GM04503 (cell line): ENCODE measurements at regions not wholly inside any gene's neighbourhood (a gene's known extent, or its start where the extent isn't known, plus 50 kb on each side); places are given as distances from the start of the nearest gene placed in this dataset.
A peak's percentile ranks its signal among the peaks of the same experiment; 100 is the strongest.
"Not testable (repeated sequence)": the region's sequence is repeated elsewhere in the genome, so short reads cannot be mapped to it uniquely, and the experiment has no call there.

ENCODE experiments used
- DNase-seq: peaks from one replicate; pipeline ENCODE4 v3.0.0-alpha.2; 2012; ENCODE audit warnings: low read depth

DNA sequence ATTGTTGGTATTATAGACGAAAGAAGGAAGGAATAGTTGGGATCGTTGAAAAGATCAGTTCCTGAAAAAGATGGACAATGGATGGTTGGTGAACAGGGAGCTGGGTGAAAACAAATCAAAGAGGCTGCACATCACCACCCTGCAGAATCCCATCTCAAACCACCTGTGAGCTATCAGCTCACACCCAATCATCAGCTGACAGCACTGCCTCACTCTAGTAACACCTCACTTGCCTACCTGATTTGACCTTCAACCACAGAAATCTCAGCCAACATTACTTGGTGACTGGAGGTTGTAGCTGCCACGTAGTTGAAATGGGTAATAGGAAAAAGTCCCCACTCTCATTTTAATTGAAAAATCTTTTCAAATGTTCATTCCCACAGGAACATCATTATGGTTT, 101.8 kb upstream of the DST start:
- DNase-seq = no peak

DNA sequence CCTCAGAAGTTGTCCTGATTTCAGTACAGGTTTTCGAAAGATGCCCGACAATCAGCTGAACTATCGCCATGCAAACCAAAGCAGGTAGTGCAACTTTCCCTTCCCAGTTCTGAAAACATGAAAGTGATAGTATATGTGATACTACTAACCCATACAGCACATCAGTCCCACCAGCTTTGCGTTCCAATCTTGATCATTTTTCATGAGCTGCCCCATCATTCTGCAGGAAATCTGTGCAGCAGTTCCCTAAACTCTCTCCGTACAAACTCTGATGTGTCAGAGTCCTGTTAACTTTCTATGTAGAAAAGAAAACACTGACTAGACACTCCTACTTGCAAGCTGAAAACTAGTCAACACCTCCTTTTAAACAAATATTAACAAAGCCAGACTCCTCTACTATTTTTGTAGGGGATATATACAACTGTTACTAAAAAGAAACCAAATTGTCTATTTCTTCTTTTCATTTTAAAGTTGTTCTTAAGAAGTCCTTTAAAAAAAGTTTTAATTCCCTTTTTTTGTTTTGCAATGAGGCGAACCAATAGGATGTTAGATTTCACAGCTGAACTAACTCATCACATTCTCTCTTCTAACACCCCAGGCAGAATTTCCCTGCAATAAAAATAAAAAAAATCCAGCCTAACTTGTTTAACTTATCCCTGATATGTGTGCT, 99.6 kb upstream of the DST start:
- DNase-seq = no peak

DNA sequence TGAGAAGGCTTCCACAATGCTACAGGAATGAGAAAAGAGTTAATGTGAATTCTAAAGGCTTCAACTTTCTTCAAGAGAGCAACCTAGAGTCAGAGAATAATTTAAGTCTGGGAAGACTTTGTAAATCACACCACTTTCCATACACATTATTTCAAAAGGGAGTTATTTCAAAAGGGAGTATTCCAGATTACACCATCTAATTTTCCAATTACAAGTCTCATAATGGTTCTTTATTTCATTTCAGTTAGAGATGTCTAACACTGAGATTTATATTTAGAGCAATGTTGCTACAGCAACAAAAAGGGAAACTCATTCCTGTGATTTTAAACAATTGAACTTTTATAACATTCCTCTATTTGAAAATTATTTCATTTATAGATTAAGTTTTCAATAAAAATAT, 98.8 kb upstream of the DST start:
- DNase-seq = no peak

DNA sequence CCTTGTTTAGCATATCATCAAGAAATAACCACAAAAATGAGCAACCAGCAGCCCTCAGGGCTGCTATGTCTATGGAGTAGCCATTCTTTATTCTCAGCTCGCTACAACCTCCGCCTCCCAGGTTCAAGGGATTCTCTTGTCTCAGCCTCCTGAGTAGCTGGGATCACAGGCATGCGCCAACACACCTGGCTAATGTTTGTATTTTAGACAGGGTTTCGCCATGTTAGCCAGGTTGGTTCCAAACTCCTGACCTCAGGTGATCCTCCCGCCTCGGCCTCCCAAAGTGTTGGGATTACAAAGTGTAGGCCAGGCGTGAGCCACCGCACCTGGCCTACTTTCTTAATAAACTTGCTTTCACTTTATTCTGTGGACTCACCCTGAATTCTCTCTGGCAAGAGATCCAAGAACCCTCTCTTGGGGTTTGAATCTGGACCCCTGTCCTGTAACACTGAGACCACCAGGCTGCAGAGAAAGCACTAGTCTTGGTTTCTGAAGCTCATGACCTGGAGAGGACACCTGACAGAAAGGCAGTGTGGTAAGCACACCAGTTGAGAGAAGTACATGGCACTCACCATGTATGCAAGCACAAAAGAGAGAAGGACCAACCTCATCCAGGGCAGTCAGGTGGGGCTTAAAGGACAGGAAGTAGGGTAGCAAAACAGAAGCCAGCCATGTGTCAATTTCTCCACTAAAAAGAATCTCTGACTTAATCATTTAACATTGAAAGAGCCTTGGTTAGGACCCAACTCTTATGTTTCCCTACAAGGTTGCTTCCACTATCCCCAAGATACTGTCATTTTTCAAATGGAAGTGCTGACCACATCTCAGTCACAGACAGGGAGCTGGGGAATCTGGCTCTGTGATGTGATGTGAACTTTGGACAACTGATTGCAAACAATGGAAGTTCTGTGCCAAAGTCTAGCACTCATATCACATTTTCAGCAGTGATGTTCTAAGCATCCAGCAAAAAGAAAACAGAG, 97.4 kb upstream of the DST start:
- DNase-seq = no peak

DNA sequence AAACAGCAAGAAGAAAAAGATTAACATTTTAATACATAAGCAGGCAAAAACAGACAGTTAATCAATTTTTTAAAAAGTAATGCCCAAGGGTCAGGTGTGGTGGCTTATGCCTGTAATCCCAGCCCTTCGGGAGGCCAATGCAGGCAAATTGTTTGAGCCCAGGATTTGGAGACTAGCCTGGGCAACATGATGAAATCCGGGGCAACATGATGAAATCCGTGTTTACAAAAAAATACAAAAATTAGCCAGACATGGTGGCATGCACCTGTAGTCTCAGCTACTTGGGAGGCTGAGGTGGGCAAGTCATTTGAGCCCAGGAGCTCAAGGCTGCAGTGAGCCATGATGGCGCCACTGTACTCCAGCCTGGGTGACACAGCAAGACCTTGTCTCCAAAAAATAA, 94.1 kb upstream of the DST start:
- DNase-seq = no peak

DNA sequence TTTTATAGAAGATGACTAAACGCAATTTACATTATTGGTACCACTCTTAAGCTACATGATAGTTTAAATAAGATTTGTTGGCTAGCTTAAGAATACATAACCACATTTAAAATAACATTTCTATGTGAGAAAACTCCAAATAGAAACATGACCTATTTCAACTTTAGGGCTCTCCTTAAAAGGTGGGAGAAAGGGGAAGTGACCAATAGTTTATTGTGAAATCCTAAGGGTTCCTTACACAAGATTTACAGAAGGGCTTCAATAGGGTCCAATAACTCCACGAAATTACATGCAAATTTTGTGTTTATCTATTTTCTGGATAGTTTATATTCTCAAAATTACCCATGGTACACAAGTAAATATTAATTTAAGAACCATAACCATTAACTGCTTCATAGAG, 91.6 kb upstream of the DST start:
- no peak for DNase-seq

DNA sequence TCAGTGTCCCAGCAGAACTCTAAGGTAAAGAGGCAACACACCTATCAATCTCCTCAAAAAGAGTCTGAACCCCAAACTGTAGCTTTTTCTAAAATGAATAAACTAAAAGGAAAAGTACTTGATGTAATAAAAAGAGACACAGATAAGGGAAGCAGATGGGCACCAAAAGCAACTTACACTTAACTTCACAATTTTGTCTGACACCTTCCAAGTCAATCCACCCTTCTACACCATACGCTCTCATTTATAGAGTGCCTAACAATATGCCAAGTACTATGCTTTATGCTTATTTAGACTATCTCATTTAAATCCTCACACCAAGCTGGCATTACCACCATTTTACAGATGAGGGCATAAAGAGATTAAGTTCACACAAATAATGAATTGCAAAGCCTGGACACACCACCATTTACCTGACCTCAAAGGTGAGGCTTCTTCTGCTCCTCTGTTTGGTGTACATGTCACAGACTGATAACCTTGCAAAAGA, 90.6 kb upstream of the DST start:
- no peak for DNase-seq

DNA sequence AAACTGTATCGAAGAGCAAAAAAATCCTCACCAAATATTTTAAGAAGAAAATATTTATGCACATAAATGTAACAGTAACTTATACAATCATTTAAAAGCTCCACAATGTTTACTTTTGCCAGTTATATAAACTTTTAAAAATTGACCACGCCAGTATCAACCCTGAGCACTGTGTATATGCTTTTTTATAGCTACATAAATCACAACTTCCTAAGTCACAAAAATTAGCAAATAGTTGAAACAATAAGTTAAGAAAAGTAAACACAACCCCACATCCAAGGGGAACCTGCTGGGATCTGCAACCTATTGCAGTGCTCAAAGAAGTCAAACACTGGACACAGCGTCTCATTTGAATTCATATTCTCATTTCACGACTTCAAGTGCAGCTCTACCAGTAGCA, 89.8 kb upstream of the DST start:
- no peak for DNase-seq

DNA sequence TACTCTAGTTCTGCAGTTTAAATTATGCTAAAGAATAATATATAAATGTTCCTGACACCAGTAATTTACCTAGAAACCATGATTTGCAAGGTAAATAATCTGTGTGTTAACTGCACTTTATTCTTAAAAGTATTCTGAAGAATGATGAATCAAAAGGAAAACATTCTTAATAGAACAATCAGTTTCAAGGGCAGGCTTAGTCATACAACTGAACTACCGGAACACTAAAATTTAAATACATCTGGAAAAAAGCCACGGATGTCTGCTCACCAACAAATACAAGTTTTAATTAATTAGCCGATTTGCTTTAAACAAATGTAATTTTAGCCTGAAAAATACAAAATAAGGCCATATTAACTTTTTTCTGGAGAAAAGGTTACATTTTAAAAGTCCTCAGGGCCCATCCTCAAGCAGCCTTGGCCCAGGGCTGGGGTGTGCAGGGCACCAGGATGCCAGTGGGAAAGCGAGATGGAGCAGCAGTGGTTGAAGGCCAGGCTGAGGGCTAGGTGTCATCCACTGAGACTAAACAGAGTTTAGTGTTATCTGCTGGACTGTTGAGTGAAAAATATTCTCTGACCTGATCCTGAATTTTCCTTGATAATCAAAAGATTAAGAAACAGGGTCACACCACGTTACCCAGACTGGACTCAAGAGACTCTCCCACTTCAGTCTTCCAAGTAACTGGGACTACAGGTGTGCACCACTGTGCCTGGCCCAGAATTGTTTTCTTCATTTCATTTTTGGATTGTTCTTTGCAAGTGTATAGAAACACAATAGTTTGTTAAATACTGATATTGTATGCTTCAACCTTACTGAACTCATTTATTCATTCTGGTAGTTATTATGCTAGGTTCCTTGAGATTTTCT, 88.2 kb upstream of the DST start:
- no peak for DNase-seq

DNA sequence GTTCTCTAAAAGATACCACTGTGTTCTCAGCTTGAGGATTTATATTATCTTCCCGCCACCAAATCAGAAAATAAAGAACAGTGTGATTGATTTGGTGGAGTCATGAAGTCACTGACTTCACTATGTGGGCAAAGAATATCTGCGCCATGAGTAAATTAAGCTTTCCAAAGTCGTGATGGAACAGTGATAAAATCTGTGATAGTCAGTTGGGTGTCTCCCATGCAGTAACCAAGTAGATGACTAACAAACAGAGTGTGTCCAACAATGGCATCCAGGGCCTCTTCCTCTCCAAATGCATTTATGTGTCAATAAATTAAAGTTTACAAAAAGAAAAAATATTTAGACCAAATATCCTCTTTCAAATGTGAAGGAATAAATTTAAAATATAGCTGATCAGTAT, 87.0 kb upstream of the DST start:
- peak; percentile 78 for DNase-seq

DNA sequence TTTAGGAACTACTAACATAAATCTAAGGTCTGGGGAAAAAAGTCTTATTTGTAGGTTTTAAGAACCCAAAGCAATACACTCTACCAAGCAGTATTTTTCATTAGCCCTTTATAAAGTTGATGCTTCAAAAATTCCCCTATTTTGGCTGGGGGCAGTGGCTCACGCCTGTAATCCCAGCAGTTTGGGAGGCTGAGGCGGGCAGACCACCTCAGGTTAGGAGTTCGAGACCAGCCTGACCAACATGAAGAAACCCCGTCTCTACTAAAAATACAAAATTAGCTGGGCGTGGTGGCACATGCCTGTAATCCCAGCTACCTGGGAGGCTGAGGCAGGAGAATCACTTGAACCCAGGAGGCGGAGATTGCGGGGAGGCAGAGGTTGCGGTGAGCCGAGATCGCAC, 86.5 kb upstream of the DST start:
- not testable (repeated sequence) for DNase-seq

DNA sequence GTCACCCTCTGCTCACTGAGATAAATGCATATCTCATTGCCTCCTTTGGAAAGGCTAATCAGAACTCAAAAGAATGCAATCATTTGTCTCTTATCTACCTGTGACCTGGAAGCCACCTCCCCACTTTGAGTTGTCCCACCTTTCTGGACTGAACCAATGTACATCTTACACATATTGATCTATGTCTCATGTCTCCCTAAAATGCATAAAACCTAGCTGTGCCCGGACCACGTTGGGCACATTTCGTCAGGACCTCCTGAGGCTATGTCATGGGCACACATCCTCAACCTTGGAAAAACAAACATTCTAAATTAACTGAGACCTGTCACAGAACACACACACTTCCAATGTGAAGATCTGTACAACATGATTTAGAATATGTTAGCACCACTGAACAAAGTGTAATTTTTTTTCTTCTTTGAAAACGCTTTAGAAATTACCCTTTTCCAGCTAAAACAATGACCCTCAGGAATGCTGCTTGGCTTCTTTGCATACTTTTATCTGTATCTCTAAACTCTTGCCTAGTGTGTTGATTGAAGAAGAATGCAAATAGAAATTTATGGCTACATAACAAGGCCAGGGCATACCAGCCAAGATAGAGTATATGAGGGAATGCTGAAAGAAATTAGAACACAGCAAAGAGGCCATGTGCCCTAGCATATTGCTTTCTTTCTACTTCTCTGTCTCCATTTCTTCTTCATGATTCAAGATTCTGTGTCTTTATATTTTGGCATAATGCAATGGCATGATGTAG, 84.6 kb upstream of the DST start:
- DNase-seq = peak; percentile 72

DNA sequence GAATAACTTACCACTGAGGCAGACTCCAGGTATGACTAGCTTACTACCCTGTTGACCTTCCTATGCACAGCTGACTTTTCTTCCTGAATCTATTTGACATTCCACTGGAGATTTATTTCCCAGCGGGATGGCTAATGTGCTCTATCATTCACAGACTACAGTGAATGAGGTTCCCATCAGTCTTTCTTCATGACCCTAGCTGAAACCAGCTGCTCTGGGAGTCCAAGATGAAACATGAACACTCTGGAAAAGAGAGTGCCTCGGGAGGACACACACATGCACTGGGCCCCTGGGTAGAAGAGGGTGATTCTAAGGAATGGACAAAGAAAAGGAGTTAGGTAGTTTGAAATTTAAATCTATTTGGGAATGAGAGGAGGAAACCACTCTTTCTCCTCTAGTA, 82.6 kb upstream of the DST start:
- no peak for DNase-seq

DNA sequence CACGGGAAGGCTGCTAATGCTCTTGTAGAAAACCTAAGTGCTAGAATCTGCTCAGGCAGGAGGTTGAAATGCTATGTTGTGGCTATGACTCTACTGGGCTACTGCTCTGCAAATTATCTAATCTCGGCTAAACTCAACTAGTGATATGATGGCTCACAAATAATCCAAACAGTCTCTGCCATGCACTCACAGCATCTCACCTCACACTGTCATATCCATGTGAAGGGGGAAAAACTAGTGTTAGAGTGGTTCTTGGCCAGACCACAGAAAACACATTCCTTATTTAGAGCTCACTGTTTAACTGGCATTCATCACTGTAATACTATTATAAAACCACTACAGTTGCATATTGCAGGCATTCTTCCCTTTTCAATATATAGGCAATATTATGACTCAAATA, 81.8 kb upstream of the DST start:
- peak; percentile 42 for DNase-seq

DNA sequence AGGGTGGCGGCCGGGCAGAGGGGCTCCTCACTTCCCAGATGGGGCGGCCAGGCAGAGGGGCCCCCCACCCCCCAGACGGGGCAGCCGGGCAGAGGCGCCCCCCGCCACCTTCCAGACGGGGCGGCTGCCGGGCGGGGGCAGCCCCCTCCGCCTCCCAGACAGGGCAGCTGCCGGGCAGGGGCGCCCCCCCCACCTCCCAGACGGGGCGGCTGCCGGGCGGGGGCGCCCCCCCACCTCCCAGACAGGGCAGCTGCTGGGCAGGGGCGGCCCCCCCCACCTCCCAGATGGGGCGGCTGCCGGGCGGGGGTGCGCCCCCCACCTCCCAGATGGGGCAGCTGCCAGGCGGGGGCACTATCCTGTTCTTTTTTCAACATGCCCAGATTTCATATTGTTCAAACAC, 78.2 kb upstream of the DST start:
- no peak for DNase-seq

DNA sequence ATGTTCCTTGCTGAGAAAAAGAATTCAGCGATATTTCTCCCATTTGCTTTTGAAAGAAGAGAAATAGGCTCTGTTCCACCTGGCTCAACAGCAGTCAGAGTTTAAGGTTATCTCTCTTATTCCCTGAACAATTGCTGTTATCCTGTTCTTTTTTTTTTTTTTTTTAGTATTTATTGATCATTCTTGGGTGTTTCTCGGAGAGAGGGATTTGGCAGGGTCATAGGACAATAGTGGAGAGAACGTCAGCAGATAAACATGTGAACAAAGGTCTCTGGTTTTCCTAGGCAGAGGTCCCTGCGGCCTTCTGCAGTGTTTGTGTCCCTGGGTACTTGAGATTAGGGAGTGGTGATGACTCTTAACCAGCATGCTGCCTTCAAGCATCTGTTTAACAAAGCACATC, 77.5 kb upstream of the DST start:
- not testable (repeated sequence) for DNase-seq

DNA sequence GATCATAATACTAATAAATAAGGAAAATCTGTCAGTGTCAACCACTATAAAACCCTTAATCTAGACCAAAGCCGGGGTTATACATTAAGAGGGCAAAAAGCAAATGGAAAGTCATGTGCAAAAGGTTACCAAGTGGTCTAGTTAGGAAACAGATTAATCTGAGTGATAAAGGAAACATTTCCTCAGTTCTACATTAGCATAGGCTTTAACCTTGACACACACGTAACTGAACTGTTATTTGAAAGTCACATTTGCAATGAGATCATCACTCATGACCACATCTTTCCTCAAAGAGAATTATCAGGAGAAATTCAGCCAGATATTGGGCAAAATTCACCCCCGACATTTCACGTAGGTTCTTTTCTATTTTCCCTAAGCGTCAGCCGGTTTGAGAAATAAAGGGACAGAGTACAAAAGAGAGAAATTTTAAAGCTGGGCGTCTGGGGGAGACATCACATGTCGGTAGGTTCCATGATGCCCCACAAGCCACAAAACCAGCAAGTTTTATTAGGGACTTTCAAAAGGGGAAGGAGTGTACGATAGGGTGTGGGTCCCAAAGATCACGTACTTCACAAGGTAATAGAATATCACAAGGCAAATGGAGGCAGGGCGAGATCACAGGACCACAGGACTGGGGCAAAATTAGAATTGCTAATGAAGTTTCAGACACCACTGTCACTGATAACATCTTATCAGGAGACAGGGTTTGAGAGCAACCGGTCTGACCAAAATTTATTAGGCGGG, 76.8 kb upstream of the DST start:
- not testable (repeated sequence) for DNase-seq

DNA sequence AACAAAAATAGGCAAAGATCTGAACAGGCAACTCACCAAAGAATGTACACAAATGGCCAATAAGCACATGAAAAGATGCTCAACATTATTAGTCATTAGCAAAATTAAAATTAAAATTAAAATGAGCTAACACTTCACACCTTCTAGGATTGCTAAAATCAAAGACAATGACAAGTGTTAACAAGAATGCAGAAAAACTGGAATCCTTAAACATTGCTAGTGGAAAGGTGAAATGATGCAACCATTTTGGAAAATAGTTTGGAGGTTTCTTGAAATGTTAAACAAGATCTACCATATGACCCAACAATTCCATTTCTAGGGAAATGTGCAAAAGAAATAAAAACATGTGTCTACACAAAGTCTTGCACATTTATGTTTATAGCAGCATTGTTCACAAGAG, 75.5 kb upstream of the DST start:
- no peak for DNase-seq

DNA sequence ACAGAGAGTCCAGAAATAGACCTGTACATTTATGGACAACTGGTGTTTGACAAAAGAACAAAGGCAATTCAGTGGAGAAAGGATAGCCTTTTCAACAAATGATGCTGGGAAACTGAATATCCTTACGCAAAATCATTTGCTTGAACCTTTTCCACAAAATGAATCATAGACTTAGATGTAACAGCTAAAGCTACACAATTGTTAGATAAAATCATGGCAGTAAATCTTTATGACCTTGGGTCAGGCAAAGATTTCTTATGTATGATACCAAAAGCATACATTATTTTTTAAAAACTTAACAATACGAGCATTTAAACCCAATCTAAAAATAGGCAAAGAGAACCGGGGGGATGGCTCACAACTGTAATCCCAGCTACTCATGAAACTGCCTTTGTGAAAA, 73.5 kb upstream of the DST start:
- DNase-seq = no peak

DNA sequence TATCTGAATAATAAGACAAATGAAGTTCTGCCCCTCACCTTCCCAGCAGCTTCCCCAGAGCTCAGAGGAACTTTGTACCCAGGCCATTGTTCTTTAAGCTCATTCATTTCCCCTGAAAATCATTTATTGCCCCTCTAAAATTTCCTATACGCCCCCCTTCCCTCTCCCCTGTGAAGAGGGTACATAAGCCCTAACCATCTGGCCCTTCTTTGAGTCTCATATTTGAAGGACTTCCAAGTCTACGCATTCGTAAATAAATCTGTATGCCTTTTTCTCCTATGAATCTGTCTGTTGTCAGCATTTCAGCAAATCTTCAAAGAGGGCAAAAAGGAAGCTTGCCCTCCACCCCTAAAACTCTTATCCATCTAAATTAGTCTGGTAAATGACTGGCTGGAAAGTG, 73.1 kb upstream of the DST start:
- DNase-seq = no peak

DNA sequence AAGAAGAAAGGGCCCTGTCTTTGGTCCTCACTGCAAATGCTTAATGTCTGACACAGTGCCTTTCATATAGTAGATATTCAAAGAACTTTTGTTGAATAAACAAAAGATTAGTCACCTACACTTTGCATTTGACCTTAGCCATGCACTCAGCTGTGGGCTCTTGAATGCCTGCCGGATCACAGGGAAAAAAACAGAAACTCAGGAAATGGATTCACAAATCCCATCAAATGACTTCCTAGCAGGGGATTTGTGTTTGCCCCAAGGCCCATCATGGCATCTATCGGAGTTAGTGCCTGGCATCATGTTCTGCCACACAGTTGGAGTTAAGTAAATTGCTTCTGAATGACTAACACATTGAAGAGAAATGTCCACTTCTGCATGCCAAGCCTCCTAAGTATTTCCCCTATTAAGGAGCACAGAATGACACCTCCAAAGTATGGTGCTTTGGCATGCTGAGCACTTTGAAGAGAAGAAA, 72.3 kb upstream of the DST start:
- DNase-seq = peak; percentile 56
